Body of pancreas (tissue), 4 donors: ENCODE measurements at regions not wholly inside any gene's neighbourhood (a gene's known extent, or its start where the extent isn't known, plus 50 kb on each side); places are given as distances from the start of the nearest gene placed in this dataset.

Experiments
- ATAC-seq: fragments of 150-250 bp; one replicate; pipeline ENCODE4 v1.9.1; 2016
- DNase-seq, 4 donors: peaks; one replicate each; pipeline ENCODE4 v3.0.0-alpha.2; 2019
- H3K27ac ChIP-seq, 4 donors: fragments of 200-600 bp; sonication (generic); 1 replicate in 3 of 4; 2 replicates in 1 of 4; pipeline versions ENCODE4 v1.5.1 to v1.6.1; 2016 to 2019; ENCODE audit warnings: mild to moderate bottlenecking in 1 of 4, mixed read lengths in 1 of 4, moderate library complexity in 1 of 4
- H3K27me3 ChIP-seq, 2 donors: fragments of 200-600 bp; sonication (generic); one replicate each; pipeline ENCODE4 v1.6.0; 2016; ENCODE audit warnings: mild to moderate bottlenecking in 1 of 2
- H3K36me3 ChIP-seq, 2 donors: fragments of 200-600 bp; sonication (generic); replicated peaks in 1 of 2; 2 replicates each; pipeline ENCODE4 v1.5.1; 2016; ENCODE audit warnings: low read depth in 2 of 2; ENCODE audit not compliant: insufficient read depth in 1 of 2
- H3K4me1 ChIP-seq: fragments of 200-600 bp; sonication (generic); one replicate; pipeline ENCODE4 v1.6.0; 2016
- H3K4me3 ChIP-seq, 2 donors: fragments of 200-600 bp; sonication (generic); 1 replicate in 1 of 2; 2 replicates in 1 of 2; pipeline ENCODE4 v1.5.1; 2016 to 2019
- H3K9me3 ChIP-seq, 3 donors: fragments of 200-600 bp; sonication (generic); 1 replicate in 2 of 3; 2 replicates in 1 of 3; pipeline ENCODE4 v1.5.1; 2016
- CTCF ChIP-seq, 7 experiments: fragments of 450-650 bp in 4 of 7; fragments of 200-600 bp in 3 of 7; sonication (generic) in 3 of 7; IDR thresholded peaks; one replicate each; pipeline ENCODE4 v1.5.1; 2016 to 2019; ENCODE audit warnings: antibody characterized with exemption in 7 of 7
- POLR2A ChIP-seq, 3 donors: fragments of 450-650 bp; IDR thresholded peaks; one replicate each; pipeline ENCODE4 v1.6.1; 2016; ENCODE audit warnings: antibody characterized with exemption in 3 of 3, mild to moderate bottlenecking in 2 of 3
- WGBS, 2 donors: methylation state at CpG; one replicate each; pipeline ENCODE4 v1.1.5; 2017; 5-methylcytosine and 5-hydroxymethylcytosine counted together
- intact Hi-C: fragments of 100-400 bp; cut with DNase I; formaldehyde crosslinking; loops from one replicate; pipeline ENCODE4 v1.15.1; 2023

- H3K27ac ChIP-seq = no peak overlapping the region
- H3K4me1 ChIP-seq = peaks cover 5% of the 10 kb centered on the region
- 43 to 49% methylated on average over 5 of the region's 5 CpGs for WGBS, 2 donors
- ATAC-seq = no peak
- no peak overlapping the region for H3K4me3 ChIP-seq
- no peaks in the 10 kb centered on the region for H3K36me3 ChIP-seq
- no peak for DNase-seq
- H3K27me3 ChIP-seq = no peaks in the 10 kb centered on the region
- H3K9me3 ChIP-seq = no peaks in the 10 kb centered on the region
- intact Hi-C loops = no loop called here
- TF ChIP-seq CTCF (IDR thresholded peaks at IDR 0.05) (no peak), POLR2A (IDR thresholded peaks at IDR 0.05) (no peak)
Observed at GRCh38 chr9:94498801-94499453, 56.0 kb upstream of the PCAT7 start.

GRCh38 chr9:94504358-94504757, 50.5 kb upstream of the PCAT7 start:
- intact Hi-C loops = no loop called here
- Histone ChIP-seq H3K4me1 (no peaks in the 10 kb centered on the region), H3K27ac (no peak overlapping the region), H3K9me3 (no peaks in the 10 kb centered on the region), H3K4me3 (no peak overlapping the region), H3K27me3 (no peaks in the 10 kb centered on the region), H3K36me3 (no peaks in the 10 kb centered on the region)
- WGBS, 2 donors = 76 to 77% methylated on average over 3 of the region's 3 CpGs
- TF ChIP-seq POLR2A (IDR thresholded peaks at IDR 0.05) = no peak
- TF ChIP-seq CTCF (IDR thresholded peaks at IDR 0.05) = no peak
- ATAC-seq = no peak
- no peak for DNase-seq
